SW480 (cell line): ENCODE measurements at regions not wholly inside any gene's neighbourhood (a gene's known extent, or its start where the extent isn't known, plus 50 kb on each side); places are given as distances from the start of the nearest gene placed in this dataset.
"Not testable (repeated sequence)": the region's sequence is repeated elsewhere in the genome, so short reads cannot be mapped to it uniquely, and the experiment has no call there.

ENCODE experiments used
- DNase-seq: peaks from one replicate; pipeline ENCODE4 v3.0.0-alpha.2; 2016; ENCODE audit warnings: low spot score

DNA sequence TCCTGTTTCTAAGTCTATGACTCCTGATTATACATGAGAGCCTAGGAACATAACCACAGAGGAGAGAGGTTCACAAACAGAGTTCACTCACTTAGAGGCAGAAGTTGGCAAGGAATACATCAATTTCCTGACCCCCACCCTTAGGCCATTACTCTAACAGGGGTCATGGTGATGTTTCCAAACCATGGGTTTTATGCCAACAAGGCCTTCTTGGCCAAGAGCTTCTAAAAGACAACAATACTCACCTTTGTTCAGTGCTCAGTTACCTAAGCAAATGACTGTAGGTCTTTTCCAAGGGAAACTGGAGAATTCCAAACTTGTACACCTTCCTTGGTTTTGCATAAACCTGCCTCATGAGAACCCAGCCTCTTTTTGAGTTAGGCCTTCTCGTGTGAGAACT is 52.6 kb downstream of the ERICH4 start:
- DNase-seq: no peak

DNA sequence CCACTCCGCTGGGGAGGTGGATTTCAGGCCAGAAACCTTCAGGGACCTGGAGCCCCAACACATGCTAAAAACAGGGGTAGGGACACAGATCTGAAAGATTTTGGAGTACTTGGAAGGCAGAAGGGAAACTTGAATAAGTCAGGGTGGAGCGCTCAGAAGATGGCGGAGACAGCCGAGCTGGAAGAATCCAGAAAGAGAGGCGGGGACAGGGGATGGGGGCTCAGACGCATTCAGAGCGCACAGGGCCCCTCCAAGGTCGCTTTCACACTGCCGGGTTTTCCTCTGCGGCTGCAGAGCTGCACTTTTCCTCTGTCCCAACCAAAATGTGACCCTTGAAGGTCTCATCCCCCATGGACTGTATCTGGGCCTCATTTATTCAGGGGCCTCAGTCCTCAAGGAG is 56.9 kb downstream of the ERICH4 start:
- DNase-seq: no peak

DNA sequence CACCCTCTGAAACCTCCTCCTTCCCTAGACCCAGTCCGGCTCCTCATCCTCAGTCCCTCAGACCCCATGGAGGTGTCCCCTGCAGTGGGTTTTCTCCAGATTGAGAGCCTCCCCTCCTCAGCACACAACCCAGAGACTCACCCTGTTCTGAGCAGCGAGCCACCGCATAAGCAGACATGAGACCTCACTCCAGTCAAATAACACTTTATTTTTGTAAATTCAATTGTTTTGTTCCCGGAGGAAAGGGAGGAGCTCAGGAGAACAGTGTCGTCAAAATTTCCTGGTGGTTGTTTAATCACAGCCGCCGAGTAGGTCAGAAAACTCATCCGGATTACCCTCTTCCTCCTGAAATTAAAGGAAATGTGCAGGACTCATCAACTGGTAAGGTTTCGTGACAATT is 57.5 kb downstream of the ERICH4 start:
- no peak for DNase-seq

DNA sequence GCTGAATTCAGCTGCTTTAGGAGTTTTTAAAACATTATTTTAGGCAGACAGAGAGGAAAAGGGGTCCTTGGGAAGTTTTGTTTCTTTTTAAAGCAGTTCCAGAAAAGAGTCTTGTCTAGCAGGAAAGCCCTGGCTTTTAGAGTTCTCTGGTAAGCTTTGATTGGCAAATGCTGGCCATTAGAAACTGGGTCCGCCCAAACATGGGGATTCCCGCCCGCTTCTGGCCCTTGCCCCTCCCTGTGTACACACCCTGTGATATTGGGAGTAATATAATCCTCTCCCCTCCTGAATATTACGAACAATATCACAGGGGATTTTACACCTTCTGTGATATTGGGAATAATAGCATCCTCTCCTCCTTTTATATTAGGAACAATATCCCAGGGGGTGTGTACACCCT is 58.9 kb downstream of the ERICH4 start:
- DNase-seq: peak; percentile 41

- DNase-seq: no peak
Measured at GRCh38 chr19:41505105-41505504, 62.1 kb downstream of the ERICH4 start.

- DNase-seq: no peak
Measured at GRCh38 chr19:41510484-41510883, 65.5 kb upstream of the CEACAM21 start.

- no peak for DNase-seq
Measured at GRCh38 chr19:41511628-41512027, 64.3 kb upstream of the CEACAM21 start.

DNA sequence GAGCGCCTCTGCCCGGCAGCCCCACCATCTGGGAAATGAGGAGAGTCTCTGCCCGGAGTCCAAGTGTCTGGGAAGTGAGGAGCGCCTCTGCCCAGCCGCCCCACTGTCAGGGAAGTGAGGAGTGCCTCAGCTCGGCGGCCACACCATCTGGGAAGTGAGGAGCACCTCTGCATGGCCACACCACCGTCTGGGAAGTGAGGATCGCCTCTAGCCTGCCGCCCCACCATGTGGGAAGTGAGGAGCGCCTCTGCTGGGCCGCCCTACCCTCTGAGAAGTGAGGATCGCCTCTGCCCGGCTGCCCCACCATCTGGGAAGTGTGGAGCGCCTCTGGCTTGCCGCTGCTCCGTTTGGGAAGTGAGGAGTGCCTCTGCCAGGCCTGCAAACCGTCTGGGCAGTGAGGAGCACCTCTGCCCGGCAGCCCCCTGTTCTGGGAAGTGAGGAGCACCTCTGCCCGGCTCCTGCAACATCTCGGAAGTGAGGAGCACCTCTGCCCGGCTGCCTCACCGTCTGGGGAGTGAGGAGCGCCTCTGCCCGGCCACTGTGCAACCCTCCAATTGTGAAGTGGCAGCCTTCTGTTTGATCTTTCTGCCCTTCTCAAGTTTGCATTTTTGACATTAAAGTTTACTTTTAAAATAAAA is 60.8 kb upstream of the CEACAM21 start:
- no peak for DNase-seq

DNA sequence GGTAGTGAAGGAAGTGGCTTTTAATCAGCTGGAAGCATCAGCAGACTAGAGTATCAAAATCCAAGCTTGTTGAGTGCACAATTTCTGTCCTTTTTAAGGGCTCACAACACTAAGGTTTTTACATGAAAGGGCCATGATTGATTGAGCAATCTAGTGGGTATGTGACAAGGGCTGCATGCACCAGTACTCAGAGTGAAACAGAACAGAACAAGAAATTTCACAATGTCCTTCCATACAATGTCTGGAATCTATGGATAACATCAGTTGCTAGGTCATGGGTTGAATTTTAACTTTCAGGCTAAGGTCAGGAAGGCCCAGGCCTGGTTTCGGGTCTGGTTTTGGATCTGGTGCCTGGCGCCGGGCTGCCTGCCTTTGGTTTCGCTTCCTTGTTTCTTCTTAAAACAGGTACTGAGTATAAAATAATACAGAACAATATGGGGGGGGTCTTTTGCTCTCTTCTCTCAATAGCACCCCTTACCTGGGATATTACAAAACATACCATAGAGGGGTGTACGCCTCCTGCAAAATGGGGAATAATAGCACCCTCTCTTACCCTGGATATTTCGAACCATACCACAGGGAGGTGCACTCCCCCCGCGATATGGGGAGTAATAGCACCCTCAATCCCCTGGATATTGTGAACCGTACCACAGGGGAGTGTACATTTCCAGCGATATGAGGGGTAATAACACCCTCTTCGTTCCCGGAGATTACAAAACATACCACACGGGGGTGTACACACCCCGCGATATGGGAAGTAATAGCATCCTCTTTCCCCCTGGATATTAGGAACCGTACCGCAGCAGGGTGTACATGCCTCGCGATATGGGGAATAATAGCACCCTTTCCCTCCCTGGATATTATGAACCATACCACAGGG is 59.4 kb upstream of the CEACAM21 start:
- not testable (repeated sequence) for DNase-seq

DNA sequence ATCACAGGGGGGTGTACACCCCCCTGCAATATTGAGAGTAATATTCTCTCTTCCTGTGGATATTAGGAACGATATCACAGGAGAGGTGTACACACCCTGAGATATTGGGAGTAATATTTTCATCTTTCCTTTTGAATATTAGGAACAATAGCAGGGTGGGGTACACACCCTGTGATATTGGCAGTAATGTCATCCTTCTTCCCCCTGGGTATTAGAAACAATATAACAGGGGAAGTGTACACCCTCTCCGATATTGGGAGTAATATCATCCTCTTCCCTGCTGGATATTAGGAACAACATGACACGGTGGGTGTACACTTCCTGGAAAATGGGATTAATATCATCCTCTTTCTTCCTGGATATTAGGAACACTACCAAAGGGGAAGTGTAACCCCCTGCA is 57.8 kb upstream of the CEACAM21 start:
- no peak for DNase-seq

DNA sequence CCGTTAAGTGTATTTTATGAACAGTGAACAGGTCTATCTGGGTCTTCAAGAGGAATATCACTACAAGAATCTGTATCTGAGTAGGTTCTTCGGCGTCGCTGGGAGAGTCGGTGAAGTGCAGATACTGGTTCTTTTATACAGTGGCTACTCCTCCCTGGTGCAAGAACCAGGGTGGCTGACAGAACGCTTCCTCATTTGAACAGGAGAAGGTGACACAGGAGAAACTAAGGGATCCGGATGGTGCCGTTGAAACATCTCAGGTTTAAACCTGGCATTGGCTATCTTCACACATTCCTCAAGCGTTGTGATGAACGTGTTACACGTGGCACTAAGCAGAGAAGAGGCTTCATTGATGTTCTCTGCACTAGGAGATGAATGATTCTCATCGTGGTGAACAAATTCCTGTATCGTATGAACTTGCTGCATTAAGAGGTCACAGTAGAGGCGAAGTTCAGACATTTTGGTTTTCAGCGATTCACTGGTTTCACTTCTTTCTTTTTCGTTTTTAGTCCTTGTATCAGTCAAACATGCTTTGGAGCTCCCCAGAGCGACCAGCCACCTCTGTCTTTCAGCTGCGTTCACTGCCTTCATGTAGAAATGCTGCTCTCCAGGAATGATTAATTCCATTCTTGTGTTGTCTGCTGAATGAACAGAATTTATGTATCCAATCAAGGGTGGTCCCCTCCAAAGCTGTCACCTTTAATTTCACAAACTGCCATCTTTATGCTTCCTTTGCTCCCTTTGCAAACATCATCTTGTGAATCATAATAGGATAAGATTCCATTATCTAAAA is 54.6 kb upstream of the CEACAM21 start:
- DNase-seq: not testable (repeated sequence)

GRCh38 chr19:41521931-41522555 is 53.9 kb upstream of the CEACAM21 start:
- no peak for DNase-seq

DNA sequence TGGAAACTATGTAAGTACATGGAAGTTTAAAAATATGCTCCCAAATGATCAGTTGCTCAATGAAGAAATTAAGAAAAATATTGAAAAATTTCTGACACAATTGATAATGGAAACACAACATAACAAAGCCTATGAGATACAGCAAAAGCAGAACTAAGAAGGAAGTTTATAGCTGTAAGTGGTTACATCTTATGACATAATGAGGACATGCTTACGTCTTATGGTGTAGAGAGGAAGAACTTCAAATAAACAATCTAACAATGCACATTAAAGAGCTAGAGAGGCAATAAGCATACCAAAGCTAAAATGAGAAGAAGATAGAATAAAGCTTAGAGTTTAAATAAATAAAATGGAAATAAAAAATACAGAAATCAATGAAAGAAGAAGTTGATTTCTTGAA is 50.0 kb upstream of the CEACAM21 start:
- DNase-seq: no peak
